ENCODE measurements at regions not wholly inside any gene's neighbourhood (a gene's known extent, or its start where the extent isn't known, plus 50 kb on each side); places are given as distances from the start of the nearest gene placed in this dataset.
"Not testable (repeated sequence)": the region's sequence is repeated elsewhere in the genome, so short reads cannot be mapped to it uniquely, and the experiment has no call there.

GRCh38 chrX:124719060-124719459 lies 372.7 kb downstream of the SH2D1A start:
- no peak for ATAC-seq

- no peak for ATAC-seq
Observed at GRCh38 chrX:124720532-124720931, 374.2 kb downstream of the SH2D1A start.

GRCh38 chrX:124725502-124725901 lies 379.1 kb downstream of the SH2D1A start:
- no peak for ATAC-seq

GRCh38 chrX:124726292-124726691 lies 379.9 kb downstream of the SH2D1A start:
- no peak for ATAC-seq

- no peak for ATAC-seq
Observed at GRCh38 chrX:124726881-124727280, 380.5 kb downstream of the SH2D1A start.

GRCh38 chrX:124736553-124737270 lies 390.3 kb downstream of the SH2D1A start:
- peak; percentile 30 to 46 for ATAC-seq

- no peak for ATAC-seq
Observed at GRCh38 chrX:124737771-124738170, 391.4 kb downstream of the SH2D1A start.

GRCh38 chrX:124747295-124747694 lies 400.9 kb downstream of the SH2D1A start:
- ATAC-seq, result no peak

GRCh38 chrX:124764354-124764753 lies 418.0 kb downstream of the SH2D1A start:
- no peak for ATAC-seq

GRCh38 chrX:124769166-124769565 lies 422.8 kb downstream of the SH2D1A start:
- ATAC-seq, result no peak

GRCh38 chrX:124771292-124771691 lies 424.9 kb downstream of the SH2D1A start:
- no peak for ATAC-seq

- ATAC-seq, result not testable (repeated sequence)
Observed at GRCh38 chrX:124788253-124788652, 441.9 kb downstream of the SH2D1A start.

- not testable (repeated sequence) for ATAC-seq
Observed at GRCh38 chrX:124789874-124790273, 443.5 kb downstream of the SH2D1A start.

- ATAC-seq, result no peak
Observed at GRCh38 chrX:124791492-124792095, 445.2 kb downstream of the SH2D1A start.

GRCh38 chrX:124796989-124797388 lies 450.6 kb downstream of the SH2D1A start:
- no peak for ATAC-seq

GRCh38 chrX:124804962-124805361 lies 458.6 kb downstream of the SH2D1A start:
- ATAC-seq, result no peak

GRCh38 chrX:124805486-124805885 lies 459.1 kb downstream of the SH2D1A start:
- ATAC-seq, result no peak

GRCh38 chrX:124814106-124814505 lies 467.7 kb downstream of the SH2D1A start:
- ATAC-seq, result no peak

GRCh38 chrX:124818033-124818432 lies 471.7 kb downstream of the SH2D1A start:
- ATAC-seq, result no peak

- ATAC-seq, result no peak
Observed at GRCh38 chrX:124818764-124819163, 472.4 kb downstream of the SH2D1A start.

- ATAC-seq, result no peak
Observed at GRCh38 chrX:124820738-124821137, 474.4 kb downstream of the SH2D1A start.

- no peak for ATAC-seq
Observed at GRCh38 chrX:124827258-124827845, 481.0 kb downstream of the SH2D1A start.

GRCh38 chrX:124829930-124830329 lies 483.6 kb downstream of the SH2D1A start:
- ATAC-seq, result peak in 1 of 2 donors; percentile 27

GRCh38 chrX:124836786-124837185 lies 482.9 kb upstream of the TEX13C start:
- ATAC-seq, result no peak
